ENCODE measurements at regions not wholly inside any gene's neighbourhood (a gene's known extent, or its start where the extent isn't known, plus 50 kb on each side); places are given as distances from the start of the nearest gene placed in this dataset.

DNA sequence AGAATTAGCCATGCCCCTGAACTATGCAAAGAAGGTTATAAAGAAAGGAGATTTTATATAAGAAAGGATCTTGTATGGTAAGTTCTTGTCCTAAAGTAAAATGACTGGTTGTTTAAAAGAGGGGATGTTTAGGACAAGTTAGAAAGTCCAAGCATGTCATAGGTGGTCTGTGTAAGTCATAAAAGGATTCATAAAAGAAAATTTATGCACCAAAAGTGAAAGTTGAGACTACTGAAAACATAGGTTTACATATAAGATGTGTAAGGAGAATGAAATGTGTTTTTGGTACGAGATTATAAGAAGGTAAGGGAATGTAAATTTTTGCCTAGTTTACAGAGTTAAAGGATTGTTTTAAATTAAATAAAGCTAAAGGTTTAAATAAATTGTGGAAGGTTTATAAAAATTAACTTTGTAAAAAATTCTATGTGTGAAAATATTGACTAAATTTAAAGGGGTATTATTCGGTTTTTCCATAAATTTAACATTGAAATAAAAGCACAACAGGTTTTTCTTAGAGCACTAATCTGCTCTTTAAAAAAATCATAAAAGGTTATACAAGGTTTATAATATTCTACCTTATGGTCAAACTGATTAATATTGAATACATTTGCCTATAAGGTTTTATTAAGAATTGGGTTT lies 93.6 kb upstream of the UST start:
- Histone ChIP-seq H3K9ac (ENCODE audit: low read depth in 1 of 2, low read length in 2 of 2) (no peak overlapping the region), H3K4me1 (ENCODE audit: control insufficient read depth in 4 of 4, insufficient read depth in 4 of 4, low read length in 3 of 4) (no peaks in the 10 kb centered on the region), H3K27me3 (ENCODE audit: control insufficient read depth in 4 of 4, insufficient read depth in 4 of 4, low read length in 3 of 4) (no peaks in the 10 kb centered on the region), H3K9me3 (ENCODE audit: control insufficient read depth in 4 of 4, low read length in 3 of 4) (no peaks in the 10 kb centered on the region), H3K36me3 (ENCODE audit: control insufficient read depth in 4 of 4, insufficient read depth in 3 of 4, low read depth in 1 of 4, low read length in 3 of 4) (no peaks in the 10 kb centered on the region), H3K27ac (ENCODE audit: low read depth in 1 of 2, low read length in 2 of 2) (no peak overlapping the region), H3K4me3 (ENCODE audit: low read depth in 1 of 3, low read length in 3 of 3) (no peak overlapping the region)
- no peak for DNase-seq (ENCODE audit: low spot score)
- TF ChIP-seq FOXA1 (IDR thresholded peaks at IDR 0.05) (no peak), YY1 (IDR thresholded peaks at IDR 0.05) (no peak), EGR1 (IDR thresholded peaks at IDR 0.05; ENCODE audit: low read depth in 2 of 2) (no peak), NR2F2 (IDR thresholded peaks at IDR 0.05) (no peak), HNF4A (conservative IDR thresholded peaks at IDR 0.05) (no peak), RXRA (IDR thresholded peaks at IDR 0.05) (no peak), SP1 (IDR thresholded peaks at IDR 0.05) (no peak), JUND (IDR thresholded peaks at IDR 0.05) (no peak), RAD21 (IDR thresholded peaks at IDR 0.05) (no peak), TAF1 (conservative IDR thresholded peaks at IDR 0.05) (no peak), HNF4G (IDR thresholded peaks at IDR 0.05) (no peak), FOXA2 (IDR thresholded peaks at IDR 0.05) (no peak), GABPA (IDR thresholded peaks at IDR 0.05 in 1 of 2, conservative IDR thresholded peaks at IDR 0.05 in 1 of 2) (no peak)
- TF ChIP-seq, protein P1, sequence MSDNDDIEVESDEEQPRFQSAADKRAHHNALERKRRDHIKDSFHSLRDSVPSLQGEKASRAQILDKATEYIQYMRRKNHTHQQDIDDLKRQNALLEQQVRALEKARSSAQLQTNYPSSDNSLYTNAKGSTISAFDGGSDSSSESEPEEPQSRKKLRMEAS (IDR thresholded peaks at IDR 0.05), result no peak
- TF ChIP-seq, protein P2, sequence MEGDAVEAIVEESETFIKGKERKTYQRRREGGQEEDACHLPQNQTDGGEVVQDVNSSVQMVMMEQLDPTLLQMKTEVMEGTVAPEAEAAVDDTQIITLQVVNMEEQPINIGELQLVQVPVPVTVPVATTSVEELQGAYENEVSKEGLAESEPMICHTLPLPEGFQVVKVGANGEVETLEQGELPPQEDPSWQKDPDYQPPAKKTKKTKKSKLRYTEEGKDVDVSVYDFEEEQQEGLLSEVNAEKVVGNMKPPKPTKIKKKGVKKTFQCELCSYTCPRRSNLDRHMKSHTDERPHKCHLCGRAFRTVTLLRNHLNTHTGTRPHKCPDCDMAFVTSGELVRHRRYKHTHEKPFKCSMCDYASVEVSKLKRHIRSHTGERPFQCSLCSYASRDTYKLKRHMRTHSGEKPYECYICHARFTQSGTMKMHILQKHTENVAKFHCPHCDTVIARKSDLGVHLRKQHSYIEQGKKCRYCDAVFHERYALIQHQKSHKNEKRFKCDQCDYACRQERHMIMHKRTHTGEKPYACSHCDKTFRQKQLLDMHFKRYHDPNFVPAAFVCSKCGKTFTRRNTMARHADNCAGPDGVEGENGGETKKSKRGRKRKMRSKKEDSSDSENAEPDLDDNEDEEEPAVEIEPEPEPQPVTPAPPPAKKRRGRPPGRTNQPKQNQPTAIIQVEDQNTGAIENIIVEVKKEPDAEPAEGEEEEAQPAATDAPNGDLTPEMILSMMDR (IDR thresholded peaks at IDR 0.05; ENCODE audit: low read depth, low read length, missing input control), result no peak
- TF ChIP-seq, protein P3, sequence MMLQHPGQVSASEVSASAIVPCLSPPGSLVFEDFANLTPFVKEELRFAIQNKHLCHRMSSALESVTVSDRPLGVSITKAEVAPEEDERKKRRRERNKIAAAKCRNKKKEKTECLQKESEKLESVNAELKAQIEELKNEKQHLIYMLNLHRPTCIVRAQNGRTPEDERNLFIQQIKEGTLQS (IDR thresholded peaks at IDR 0.05), result no peak
- TF ChIP-seq, protein P4, sequence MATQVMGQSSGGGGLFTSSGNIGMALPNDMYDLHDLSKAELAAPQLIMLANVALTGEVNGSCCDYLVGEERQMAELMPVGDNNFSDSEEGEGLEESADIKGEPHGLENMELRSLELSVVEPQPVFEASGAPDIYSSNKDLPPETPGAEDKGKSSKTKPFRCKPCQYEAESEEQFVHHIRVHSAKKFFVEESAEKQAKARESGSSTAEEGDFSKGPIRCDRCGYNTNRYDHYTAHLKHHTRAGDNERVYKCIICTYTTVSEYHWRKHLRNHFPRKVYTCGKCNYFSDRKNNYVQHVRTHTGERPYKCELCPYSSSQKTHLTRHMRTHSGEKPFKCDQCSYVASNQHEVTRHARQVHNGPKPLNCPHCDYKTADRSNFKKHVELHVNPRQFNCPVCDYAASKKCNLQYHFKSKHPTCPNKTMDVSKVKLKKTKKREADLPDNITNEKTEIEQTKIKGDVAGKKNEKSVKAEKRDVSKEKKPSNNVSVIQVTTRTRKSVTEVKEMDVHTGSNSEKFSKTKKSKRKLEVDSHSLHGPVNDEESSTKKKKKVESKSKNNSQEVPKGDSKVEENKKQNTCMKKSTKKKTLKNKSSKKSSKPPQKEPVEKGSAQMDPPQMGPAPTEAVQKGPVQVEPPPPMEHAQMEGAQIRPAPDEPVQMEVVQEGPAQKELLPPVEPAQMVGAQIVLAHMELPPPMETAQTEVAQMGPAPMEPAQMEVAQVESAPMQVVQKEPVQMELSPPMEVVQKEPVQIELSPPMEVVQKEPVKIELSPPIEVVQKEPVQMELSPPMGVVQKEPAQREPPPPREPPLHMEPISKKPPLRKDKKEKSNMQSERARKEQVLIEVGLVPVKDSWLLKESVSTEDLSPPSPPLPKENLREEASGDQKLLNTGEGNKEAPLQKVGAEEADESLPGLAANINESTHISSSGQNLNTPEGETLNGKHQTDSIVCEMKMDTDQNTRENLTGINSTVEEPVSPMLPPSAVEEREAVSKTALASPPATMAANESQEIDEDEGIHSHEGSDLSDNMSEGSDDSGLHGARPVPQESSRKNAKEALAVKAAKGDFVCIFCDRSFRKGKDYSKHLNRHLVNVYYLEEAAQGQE (IDR thresholded peaks at IDR 0.05), result no peak
- TF ChIP-seq, protein P5, sequence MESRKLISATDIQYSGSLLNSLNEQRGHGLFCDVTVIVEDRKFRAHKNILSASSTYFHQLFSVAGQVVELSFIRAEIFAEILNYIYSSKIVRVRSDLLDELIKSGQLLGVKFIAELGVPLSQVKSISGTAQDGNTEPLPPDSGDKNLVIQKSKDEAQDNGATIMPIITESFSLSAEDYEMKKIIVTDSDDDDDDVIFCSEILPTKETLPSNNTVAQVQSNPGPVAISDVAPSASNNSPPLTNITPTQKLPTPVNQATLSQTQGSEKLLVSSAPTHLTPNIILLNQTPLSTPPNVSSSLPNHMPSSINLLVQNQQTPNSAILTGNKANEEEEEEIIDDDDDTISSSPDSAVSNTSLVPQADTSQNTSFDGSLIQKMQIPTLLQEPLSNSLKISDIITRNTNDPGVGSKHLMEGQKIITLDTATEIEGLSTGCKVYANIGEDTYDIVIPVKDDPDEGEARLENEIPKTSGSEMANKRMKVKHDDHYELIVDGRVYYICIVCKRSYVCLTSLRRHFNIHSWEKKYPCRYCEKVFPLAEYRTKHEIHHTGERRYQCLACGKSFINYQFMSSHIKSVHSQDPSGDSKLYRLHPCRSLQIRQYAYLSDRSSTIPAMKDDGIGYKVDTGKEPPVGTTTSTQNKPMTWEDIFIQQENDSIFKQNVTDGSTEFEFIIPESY (IDR thresholded peaks at IDR 0.05), result no peak
- WGBS, result 55% methylated on average over 2 of the region's 2 CpGs
